Panc1 (cell line): ENCODE measurements at regions not wholly inside any gene's neighbourhood (a gene's known extent, or its start where the extent isn't known, plus 50 kb on each side); places are given as distances from the start of the nearest gene placed in this dataset.

Source experiments
- POLR2AphosphoS5 ChIP-seq: IDR thresholded peaks from 2 replicates; pipeline ENCODE4 v1.6.1; 2012; ENCODE audit warnings: mild to moderate bottlenecking, low read depth, low read length, moderate library complexity
- TCF7L2 ChIP-seq: IDR thresholded peaks from 2 replicates; pipeline ENCODE4 v1.6.1; 2011; ENCODE audit warnings: mild to moderate bottlenecking, low read depth, low read length, inconsistent platforms
- TF ChIP-seq, protein P1 (sequence below): fragments of 450-650 bp; IDR thresholded peaks from 2 replicates; pipeline ENCODE4 v1.5.1; 2017; ENCODE audit warnings: mild to moderate bottlenecking

DNA sequence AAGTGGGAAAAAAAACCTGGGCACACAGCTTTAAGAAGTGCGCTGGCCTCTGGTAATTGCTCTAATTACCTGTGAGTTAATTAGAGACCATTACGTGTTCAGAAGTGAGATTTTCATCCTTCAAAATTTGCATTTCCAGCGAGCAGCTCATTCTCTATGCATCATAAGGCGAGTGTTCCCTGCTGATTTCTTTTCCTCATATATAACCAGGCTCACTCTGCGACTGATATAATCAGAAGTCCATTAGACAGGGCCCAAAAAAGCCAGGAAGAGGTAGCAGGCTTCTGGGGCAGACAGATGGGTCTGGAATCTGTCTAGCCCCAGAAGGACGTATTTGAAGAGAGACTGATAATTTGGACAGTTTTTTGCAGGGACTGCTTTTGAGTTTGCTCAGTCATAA, 158.7 kb downstream of the MTHFS start:
- TF ChIP-seq, protein P1, sequence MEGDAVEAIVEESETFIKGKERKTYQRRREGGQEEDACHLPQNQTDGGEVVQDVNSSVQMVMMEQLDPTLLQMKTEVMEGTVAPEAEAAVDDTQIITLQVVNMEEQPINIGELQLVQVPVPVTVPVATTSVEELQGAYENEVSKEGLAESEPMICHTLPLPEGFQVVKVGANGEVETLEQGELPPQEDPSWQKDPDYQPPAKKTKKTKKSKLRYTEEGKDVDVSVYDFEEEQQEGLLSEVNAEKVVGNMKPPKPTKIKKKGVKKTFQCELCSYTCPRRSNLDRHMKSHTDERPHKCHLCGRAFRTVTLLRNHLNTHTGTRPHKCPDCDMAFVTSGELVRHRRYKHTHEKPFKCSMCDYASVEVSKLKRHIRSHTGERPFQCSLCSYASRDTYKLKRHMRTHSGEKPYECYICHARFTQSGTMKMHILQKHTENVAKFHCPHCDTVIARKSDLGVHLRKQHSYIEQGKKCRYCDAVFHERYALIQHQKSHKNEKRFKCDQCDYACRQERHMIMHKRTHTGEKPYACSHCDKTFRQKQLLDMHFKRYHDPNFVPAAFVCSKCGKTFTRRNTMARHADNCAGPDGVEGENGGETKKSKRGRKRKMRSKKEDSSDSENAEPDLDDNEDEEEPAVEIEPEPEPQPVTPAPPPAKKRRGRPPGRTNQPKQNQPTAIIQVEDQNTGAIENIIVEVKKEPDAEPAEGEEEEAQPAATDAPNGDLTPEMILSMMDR = no peak
- TF ChIP-seq POLR2AphosphoS5 = no peak
- TF ChIP-seq TCF7L2 = no peak
